ENCODE measurements at regions not wholly inside any gene's neighbourhood (a gene's known extent, or its start where the extent isn't known, plus 50 kb on each side); places are given as distances from the start of the nearest gene placed in this dataset.
"Not testable (repeated sequence)": the region's sequence is repeated elsewhere in the genome, so short reads cannot be mapped to it uniquely, and the experiment has no call there.

GRCh38 chr12:25401547-25402345, 151.0 kb upstream of the KRAS start:
- FAIRE-seq (no peak), DNase-seq (ENCODE audit: low read depth) (peak; percentile 13)
- Histone ChIP-seq H3K4me3 (ENCODE audit: low read depth, low read length) (no peak overlapping the region), H3K36me3 (ENCODE audit: control insufficient read depth, insufficient read depth, low read length) (no peaks in the 10 kb centered on the region), H3K27me3 (ENCODE audit: control insufficient read depth, insufficient read depth, low read length) (no peaks in the 10 kb centered on the region)
- TF ChIP-seq CTCF (IDR thresholded peaks at IDR 0.05; ENCODE audit: insufficient read depth, low read length, severe bottlenecking): no peak

- no peaks in the 10 kb centered on the region for H3K27me3 ChIP-seq (ENCODE audit: control insufficient read depth, insufficient read depth, low read length)
- no peak for DNase-seq (ENCODE audit: low read depth)
- TF ChIP-seq CTCF (IDR thresholded peaks at IDR 0.05; ENCODE audit: insufficient read depth, low read length, severe bottlenecking): no peak
These were observed 146.3 kb upstream of the KRAS start for GRCh38 chr12:25397001-25397400.

GRCh38 chr12:25395227-25395626, 144.5 kb upstream of the KRAS start:
- FAIRE-seq: no peak
- Histone ChIP-seq H3K4me3 (ENCODE audit: low read depth, low read length) (no peak overlapping the region), H3K27me3 (ENCODE audit: control insufficient read depth, insufficient read depth, low read length) (no peaks in the 10 kb centered on the region), H3K36me3 (ENCODE audit: control insufficient read depth, insufficient read depth, low read length) (no peaks in the 10 kb centered on the region)
- no peak for TF ChIP-seq CTCF (IDR thresholded peaks at IDR 0.05; ENCODE audit: insufficient read depth, low read length, severe bottlenecking)
- no peak for DNase-seq (ENCODE audit: low read depth)

More at GRCh38 chr12:25397001-25397400, 146.3 kb upstream of the KRAS start:
- H3K36me3 ChIP-seq (ENCODE audit: control insufficient read depth, insufficient read depth, low read length): no peaks in the 10 kb centered on the region
- H3K4me3 ChIP-seq (ENCODE audit: low read depth, low read length): no peak overlapping the region
- FAIRE-seq: no peak

- not testable (repeated sequence) for H3K4me3 ChIP-seq (ENCODE audit: low read depth, low read length); H3K27me3 ChIP-seq (ENCODE audit: control insufficient read depth, insufficient read depth, low read length); DNase-seq (ENCODE audit: low read depth); H3K36me3 ChIP-seq (ENCODE audit: control insufficient read depth, insufficient read depth, low read length); FAIRE-seq
These were observed 144.0 kb upstream of the KRAS start for GRCh38 chr12:25394775-25395174.

GRCh38 chr12:25394025-25394424, 143.3 kb upstream of the KRAS start:
- no peak for DNase-seq (ENCODE audit: low read depth)
- no peaks in the 10 kb centered on the region for H3K27me3 ChIP-seq (ENCODE audit: control insufficient read depth, insufficient read depth, low read length)
- no peak for FAIRE-seq
- no peak overlapping the region for H3K4me3 ChIP-seq (ENCODE audit: low read depth, low read length)
- no peak for TF ChIP-seq CTCF (IDR thresholded peaks at IDR 0.05; ENCODE audit: insufficient read depth, low read length, severe bottlenecking)
- no peaks in the 10 kb centered on the region for H3K36me3 ChIP-seq (ENCODE audit: control insufficient read depth, insufficient read depth, low read length)

GRCh38 chr12:25391346-25391745, 140.6 kb upstream of the KRAS start:
- not testable (repeated sequence) for DNase-seq (ENCODE audit: low read depth); H3K4me3 ChIP-seq (ENCODE audit: low read depth, low read length); H3K36me3 ChIP-seq (ENCODE audit: control insufficient read depth, insufficient read depth, low read length); H3K27me3 ChIP-seq (ENCODE audit: control insufficient read depth, insufficient read depth, low read length); FAIRE-seq

- Histone ChIP-seq H3K36me3 (ENCODE audit: control insufficient read depth, insufficient read depth, low read length) (no peaks in the 10 kb centered on the region), H3K27me3 (ENCODE audit: control insufficient read depth, insufficient read depth, low read length) (no peaks in the 10 kb centered on the region), H3K4me3 (ENCODE audit: low read depth, low read length) (no peak overlapping the region)
- DNase-seq (ENCODE audit: low read depth): no peak
- no peak for FAIRE-seq
- no peak for TF ChIP-seq CTCF (IDR thresholded peaks at IDR 0.05; ENCODE audit: insufficient read depth, low read length, severe bottlenecking)
These were observed 137.5 kb upstream of the KRAS start for GRCh38 chr12:25388183-25388582.

Data from bronchial epithelial cell (primary cell).